Epithelial cell of esophagus (primary cell): ENCODE measurements at regions not wholly inside any gene's neighbourhood (a gene's known extent, or its start where the extent isn't known, plus 50 kb on each side); places are given as distances from the start of the nearest gene placed in this dataset.

Experiments
- DNase-seq: peaks from one replicate; pipeline ENCODE4 v3.0.0; 2010; ENCODE audit warnings: low read depth
- H3K4me3 ChIP-seq: 2 replicates; pipeline ENCODE4 v1.5.1; 2011; ENCODE audit warnings: mild to moderate bottlenecking, low read length, control low read depth
- TF ChIP-seq, protein P1 (sequence below): IDR thresholded peaks from 2 replicates; pipeline ENCODE4 v1.5.1; 2011; ENCODE audit warnings: low read depth, mild to moderate bottlenecking, low read length, control low read depth, inconsistent platforms; ENCODE audit not compliant: insufficient read depth; ENCODE audit errors: missing control alignments

DNA sequence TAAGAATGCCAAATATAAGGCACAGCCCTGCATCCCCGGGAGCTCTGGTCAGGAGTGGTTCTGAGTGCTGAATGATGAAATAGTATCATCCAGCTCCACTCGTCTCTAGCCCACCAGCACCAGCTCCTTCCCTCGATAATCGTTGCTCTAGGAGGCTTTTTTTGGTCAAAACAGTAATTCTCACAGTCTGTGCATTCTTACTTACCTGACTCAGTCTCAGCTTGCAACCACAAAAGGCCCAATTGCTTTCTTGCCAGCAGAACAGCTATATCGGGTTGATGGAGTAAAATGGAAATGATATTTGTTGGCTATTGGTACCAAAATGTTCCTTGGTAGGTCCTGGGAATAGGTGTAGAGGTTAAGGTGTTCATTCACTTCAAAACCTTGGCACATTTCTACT, 94.8 kb downstream of the BMP4 start:
- no peak for DNase-seq
- TF ChIP-seq, protein P1, sequence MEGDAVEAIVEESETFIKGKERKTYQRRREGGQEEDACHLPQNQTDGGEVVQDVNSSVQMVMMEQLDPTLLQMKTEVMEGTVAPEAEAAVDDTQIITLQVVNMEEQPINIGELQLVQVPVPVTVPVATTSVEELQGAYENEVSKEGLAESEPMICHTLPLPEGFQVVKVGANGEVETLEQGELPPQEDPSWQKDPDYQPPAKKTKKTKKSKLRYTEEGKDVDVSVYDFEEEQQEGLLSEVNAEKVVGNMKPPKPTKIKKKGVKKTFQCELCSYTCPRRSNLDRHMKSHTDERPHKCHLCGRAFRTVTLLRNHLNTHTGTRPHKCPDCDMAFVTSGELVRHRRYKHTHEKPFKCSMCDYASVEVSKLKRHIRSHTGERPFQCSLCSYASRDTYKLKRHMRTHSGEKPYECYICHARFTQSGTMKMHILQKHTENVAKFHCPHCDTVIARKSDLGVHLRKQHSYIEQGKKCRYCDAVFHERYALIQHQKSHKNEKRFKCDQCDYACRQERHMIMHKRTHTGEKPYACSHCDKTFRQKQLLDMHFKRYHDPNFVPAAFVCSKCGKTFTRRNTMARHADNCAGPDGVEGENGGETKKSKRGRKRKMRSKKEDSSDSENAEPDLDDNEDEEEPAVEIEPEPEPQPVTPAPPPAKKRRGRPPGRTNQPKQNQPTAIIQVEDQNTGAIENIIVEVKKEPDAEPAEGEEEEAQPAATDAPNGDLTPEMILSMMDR, result no peak
- H3K4me3 ChIP-seq, result no peak overlapping the region

DNA sequence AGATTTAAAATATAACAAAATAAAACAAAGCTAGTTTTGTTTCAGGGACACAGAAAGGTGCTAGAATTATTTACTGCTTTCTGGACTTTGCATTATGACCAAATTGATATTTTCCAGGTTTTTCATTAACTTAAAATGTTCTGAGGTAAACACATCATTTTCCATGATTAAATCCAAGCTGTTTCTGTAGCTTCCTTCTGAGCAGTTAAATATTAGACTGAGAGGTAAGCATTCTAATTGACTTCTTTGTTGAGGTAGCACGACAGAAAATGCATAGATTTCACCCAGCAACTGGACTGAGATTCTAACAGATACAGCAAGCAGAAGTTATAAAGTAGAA, 98.3 kb downstream of the BMP4 start:
- no peak overlapping the region for H3K4me3 ChIP-seq
- DNase-seq, result no peak
- TF ChIP-seq, protein P1, result no peak

DNA sequence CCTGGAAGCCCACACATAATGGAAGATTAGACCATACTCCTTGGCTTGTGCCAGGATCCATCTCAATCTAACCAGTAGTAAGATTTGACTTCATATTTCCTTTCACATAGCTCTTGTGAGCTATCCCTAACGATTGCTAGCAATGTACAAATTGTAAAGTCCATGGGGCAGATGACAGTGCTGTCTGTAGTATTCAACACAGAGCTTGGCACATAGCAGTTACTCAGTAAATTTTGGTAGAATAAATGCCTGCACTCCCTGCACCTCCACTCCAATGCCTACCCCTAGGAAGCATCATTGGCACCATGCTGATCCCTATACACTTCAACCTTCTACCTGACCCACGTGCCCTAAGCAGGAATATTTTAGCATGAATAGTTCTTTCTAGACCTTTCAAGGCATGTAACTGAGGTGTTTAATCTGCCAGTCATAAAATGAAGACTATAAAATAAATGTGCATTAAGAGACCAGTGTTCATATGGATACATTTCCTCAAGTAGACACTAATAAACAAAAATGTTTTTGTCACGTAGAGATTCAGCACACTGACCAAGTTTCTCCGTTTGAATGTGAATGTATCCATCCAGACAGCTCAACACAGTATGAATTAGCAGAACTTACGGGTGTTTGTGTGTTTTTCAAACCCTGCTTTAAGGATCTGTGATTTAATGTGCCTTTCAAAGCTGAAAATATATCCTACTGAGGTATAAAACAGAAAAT, 98.8 kb downstream of the BMP4 start:
- DNase-seq, result no peak
- H3K4me3 ChIP-seq, result no peak overlapping the region
- TF ChIP-seq, protein P1, result no peak

DNA sequence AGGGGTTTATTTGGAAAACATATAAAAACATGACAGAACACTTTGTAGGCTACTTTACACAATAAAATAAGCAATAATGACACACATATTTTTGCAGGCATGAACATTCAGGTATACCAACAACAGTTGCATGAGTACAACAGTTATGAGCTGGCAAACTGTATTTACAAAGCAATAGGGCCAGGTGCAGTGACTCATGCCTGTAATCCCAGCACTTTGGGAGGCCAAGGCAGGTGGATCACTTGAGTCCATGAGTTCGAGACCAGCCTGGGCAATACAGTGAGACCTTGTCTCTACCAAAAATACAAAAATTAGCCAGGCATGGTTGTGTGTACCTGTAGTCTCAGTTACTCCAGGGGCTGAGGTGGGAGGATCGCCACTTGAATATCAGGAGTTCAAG, 101.1 kb downstream of the BMP4 start:
- DNase-seq, result peak; percentile 57
- TF ChIP-seq, protein P1, result no peak
- no peak overlapping the region for H3K4me3 ChIP-seq

DNA sequence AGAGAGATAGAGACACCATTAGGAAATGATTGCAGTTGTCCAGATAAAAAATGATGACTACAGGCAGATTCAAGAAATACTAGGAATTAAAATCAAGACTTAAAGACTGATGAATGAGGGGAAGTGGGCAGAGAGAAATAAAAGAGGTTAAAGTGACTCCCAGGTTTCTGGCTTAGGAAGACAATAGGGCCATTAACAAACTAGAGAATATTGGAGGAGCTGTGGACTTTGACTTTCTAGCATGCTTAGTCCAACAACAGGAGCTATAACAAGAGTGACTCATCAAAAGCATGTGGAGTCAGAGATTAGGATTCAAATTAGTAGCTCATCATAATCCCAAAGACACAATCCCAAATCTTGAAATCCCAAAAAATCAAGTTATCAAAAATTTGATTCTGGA, 101.5 kb downstream of the BMP4 start:
- TF ChIP-seq, protein P1, result no peak
- H3K4me3 ChIP-seq, result no peak overlapping the region
- no peak for DNase-seq

DNA sequence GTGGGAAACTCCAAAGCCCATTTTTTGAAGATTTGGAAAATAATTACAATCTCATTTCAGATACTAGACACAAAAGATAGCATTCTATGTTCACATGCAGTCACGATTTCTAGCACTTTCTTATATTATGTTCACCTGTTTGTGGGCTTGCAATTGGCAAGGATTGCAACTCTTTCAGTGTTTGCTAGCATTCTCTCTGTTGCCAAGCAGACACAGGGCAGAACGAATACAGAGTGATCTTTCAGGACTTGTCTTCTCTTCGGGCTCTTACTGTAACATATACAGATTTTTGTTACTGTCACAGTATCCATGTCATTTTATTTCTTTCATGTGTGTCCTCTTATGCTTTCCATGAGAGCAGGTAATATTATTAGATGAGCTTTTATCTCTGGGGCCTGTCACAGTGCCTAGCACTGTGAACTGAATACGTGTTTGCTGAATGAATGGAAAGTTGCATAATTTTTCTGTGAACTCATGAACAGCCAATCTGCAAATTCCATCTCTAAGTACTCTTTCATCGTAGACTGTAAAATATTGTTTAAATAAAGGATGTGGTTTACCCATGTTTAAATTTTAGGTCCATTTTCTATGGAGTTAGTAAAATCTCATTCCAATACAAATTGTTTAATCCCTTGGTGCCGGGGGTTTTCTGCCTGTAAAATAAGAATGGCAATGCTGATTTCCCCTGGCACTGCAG, 105.1 kb downstream of the BMP4 start:
- H3K4me3 ChIP-seq, result no peak overlapping the region
- no peak for DNase-seq
- TF ChIP-seq, protein P1, result no peak
